Endodermal cell (in vitro differentiated cells): ENCODE measurements at regions not wholly inside any gene's neighbourhood (a gene's known extent, or its start where the extent isn't known, plus 50 kb on each side); places are given as distances from the start of the nearest gene placed in this dataset.

ENCODE experiments used
- DNase-seq: peaks from one replicate; pipeline ENCODE4 v3.0.0-alpha.2; 2017
- H3K27ac ChIP-seq: 2 replicates; pipeline ENCODE4 v1.5.1; 2013; ENCODE audit warnings: mild to moderate bottlenecking, low read depth, low read length, moderate library complexity
- H3K27me3 ChIP-seq: 2 replicates; pipeline ENCODE4 v1.6.1; 2013; ENCODE audit warnings: mild to moderate bottlenecking, low read length, moderate library complexity; ENCODE audit not compliant: insufficient read depth, control insufficient read depth, poor library complexity, severe bottlenecking
- H3K36me3 ChIP-seq: 2 replicates; pipeline ENCODE4 v1.7.0; 2013; ENCODE audit warnings: mild to moderate bottlenecking, low read length, moderate library complexity; ENCODE audit not compliant: control insufficient read depth, insufficient read depth
- H3K4me1 ChIP-seq: one replicate; pipeline ENCODE4 v1.7.0; 2013; ENCODE audit warnings: low read length; ENCODE audit not compliant: control insufficient read depth, insufficient read depth
- H3K4me3 ChIP-seq: 2 replicates; pipeline ENCODE4 v1.5.1; 2013; ENCODE audit warnings: mild to moderate bottlenecking, low read length, moderate library complexity
- H3K9ac ChIP-seq: 2 replicates; pipeline ENCODE4 v1.6.1; 2013; ENCODE audit warnings: mild to moderate bottlenecking, low read length, moderate library complexity; ENCODE audit not compliant: poor library complexity, severe bottlenecking; ENCODE audit errors: extremely low read depth
- H3K9me3 ChIP-seq: 2 replicates; pipeline ENCODE4 v1.6.1; 2013; ENCODE audit warnings: mild to moderate bottlenecking, low read length, moderate library complexity; ENCODE audit not compliant: control insufficient read depth
- H3K27ac Mint-ChIP-seq: 2 replicates; pipeline ENCODE4 v1.8.0; 2020; ENCODE audit warnings: mixed read lengths
- H3K27me3 Mint-ChIP-seq: 2 replicates; pipeline ENCODE4 v1.8.0; 2021; ENCODE audit warnings: mild to moderate bottlenecking, mixed read lengths; ENCODE audit not compliant: insufficient read depth
- H3K36me3 Mint-ChIP-seq: 2 replicates; pipeline ENCODE4 v1.8.0; 2020; ENCODE audit warnings: low read depth, mixed read lengths
- H3K4me1 Mint-ChIP-seq: 2 replicates; pipeline ENCODE4 v1.8.0; 2020; ENCODE audit warnings: mixed read lengths
- H3K4me3 Mint-ChIP-seq: 2 replicates; pipeline ENCODE4 v1.8.0; 2020; ENCODE audit warnings: mild to moderate bottlenecking, moderate library complexity, mixed read lengths
- H3K9me3 Mint-ChIP-seq: 2 replicates; pipeline ENCODE4 v1.8.0; 2020; ENCODE audit warnings: mild to moderate bottlenecking, mixed read lengths
- WGBS, 2 experiments: methylation state at CpG; one replicate each; pipeline versions ENCODE4 v1.1.5 to v1.1.7; 2013; ENCODE audit warnings: missing lambda C conversion rate in 2 of 2, mixed read lengths in 1 of 2; ENCODE audit not compliant: insufficient coverage in 1 of 2, insufficient read length in 1 of 2; 5-methylcytosine and 5-hydroxymethylcytosine counted together
- TF ChIP-seq, protein P1 (sequence below): fragments of 200-600 bp; sonication (generic); conservative IDR thresholded peaks from 2 replicates; pipeline ENCODE4 v1.5.0; 2021; ENCODE audit warnings: antibody characterized with exemption, mild to moderate bottlenecking

DNA sequence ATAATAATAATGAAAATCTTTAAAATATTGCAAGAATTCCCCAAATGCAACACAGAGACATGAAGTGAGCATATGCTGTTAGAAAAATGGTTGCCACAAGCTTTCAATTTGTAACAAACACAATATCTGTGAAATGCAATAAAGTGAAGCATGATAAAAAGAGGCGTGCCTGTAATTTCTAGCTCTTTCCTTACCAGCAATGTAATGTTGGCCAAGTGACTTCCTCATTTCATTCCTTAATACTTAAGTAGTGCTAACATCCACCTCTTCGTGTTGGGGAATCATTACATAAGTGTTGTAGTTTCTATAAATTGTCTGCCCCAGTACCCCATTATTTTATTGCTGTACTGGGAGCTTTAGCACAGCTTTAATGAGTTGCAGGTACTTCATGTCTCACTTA lies 1192.0 kb upstream of the CDH8 start:
- WGBS, 2 experiments, result 90 to 100% methylated on average over 1 to 2 of the region's 2 CpGs
- no peak overlapping the region for H3K27ac Mint-ChIP-seq
- H3K27ac ChIP-seq, result no peak overlapping the region
- no peak for DNase-seq
- no peak overlapping the region for H3K4me3 Mint-ChIP-seq
- H3K36me3 ChIP-seq, result no peaks in the 10 kb centered on the region
- H3K4me1 ChIP-seq, result no peaks in the 10 kb centered on the region
- H3K36me3 Mint-ChIP-seq, result no peaks in the 10 kb centered on the region
- H3K9me3 Mint-ChIP-seq, result no peaks in the 10 kb centered on the region
- H3K9ac ChIP-seq, result no peak overlapping the region
- TF ChIP-seq, protein P1, sequence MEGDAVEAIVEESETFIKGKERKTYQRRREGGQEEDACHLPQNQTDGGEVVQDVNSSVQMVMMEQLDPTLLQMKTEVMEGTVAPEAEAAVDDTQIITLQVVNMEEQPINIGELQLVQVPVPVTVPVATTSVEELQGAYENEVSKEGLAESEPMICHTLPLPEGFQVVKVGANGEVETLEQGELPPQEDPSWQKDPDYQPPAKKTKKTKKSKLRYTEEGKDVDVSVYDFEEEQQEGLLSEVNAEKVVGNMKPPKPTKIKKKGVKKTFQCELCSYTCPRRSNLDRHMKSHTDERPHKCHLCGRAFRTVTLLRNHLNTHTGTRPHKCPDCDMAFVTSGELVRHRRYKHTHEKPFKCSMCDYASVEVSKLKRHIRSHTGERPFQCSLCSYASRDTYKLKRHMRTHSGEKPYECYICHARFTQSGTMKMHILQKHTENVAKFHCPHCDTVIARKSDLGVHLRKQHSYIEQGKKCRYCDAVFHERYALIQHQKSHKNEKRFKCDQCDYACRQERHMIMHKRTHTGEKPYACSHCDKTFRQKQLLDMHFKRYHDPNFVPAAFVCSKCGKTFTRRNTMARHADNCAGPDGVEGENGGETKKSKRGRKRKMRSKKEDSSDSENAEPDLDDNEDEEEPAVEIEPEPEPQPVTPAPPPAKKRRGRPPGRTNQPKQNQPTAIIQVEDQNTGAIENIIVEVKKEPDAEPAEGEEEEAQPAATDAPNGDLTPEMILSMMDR, result no peak
- H3K27me3 Mint-ChIP-seq, result no peaks in the 10 kb centered on the region
- H3K9me3 ChIP-seq, result no peaks in the 10 kb centered on the region
- peaks cover 7% of the 10 kb centered on the region for H3K4me1 Mint-ChIP-seq
- H3K4me3 ChIP-seq, result no peak overlapping the region
- no peaks in the 10 kb centered on the region for H3K27me3 ChIP-seq

DNA sequence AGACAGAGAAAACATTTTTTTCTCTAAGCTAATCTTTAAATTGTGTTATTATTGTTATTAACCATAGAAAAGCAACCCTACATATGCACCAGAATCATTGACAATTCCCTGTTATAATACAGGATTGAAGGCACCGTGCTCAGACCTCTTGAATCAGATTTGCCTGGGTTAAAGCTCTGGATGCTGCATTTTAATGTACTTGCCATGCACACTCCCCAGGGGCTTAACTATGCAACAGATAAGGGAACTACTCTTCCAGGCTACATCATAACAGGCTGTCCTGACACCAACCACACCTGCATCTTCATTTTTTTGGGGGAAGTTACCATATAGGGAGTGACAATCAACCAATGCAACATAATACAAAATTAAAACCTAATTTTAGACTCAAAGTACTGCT lies 1187.6 kb upstream of the CDH8 start:
- no peaks in the 10 kb centered on the region for H3K27me3 ChIP-seq
- H3K4me1 Mint-ChIP-seq, result peaks cover 5% of the 10 kb centered on the region
- H3K27ac ChIP-seq, result no peak overlapping the region
- no peaks in the 10 kb centered on the region for H3K9me3 ChIP-seq
- no peak overlapping the region for H3K4me3 ChIP-seq
- 80 to 100% methylated on average over 1 of the region's 1 CpG for WGBS, 2 experiments
- no peaks in the 10 kb centered on the region for H3K36me3 Mint-ChIP-seq
- no peaks in the 10 kb centered on the region for H3K36me3 ChIP-seq
- no peaks in the 10 kb centered on the region for H3K9me3 Mint-ChIP-seq
- H3K27ac Mint-ChIP-seq, result no peak overlapping the region
- H3K4me3 Mint-ChIP-seq, result no peak overlapping the region
- H3K27me3 Mint-ChIP-seq, result no peaks in the 10 kb centered on the region
- no peak overlapping the region for H3K9ac ChIP-seq
- H3K4me1 ChIP-seq, result no peaks in the 10 kb centered on the region
- DNase-seq, result no peak
- TF ChIP-seq, protein P1, result no peak

DNA sequence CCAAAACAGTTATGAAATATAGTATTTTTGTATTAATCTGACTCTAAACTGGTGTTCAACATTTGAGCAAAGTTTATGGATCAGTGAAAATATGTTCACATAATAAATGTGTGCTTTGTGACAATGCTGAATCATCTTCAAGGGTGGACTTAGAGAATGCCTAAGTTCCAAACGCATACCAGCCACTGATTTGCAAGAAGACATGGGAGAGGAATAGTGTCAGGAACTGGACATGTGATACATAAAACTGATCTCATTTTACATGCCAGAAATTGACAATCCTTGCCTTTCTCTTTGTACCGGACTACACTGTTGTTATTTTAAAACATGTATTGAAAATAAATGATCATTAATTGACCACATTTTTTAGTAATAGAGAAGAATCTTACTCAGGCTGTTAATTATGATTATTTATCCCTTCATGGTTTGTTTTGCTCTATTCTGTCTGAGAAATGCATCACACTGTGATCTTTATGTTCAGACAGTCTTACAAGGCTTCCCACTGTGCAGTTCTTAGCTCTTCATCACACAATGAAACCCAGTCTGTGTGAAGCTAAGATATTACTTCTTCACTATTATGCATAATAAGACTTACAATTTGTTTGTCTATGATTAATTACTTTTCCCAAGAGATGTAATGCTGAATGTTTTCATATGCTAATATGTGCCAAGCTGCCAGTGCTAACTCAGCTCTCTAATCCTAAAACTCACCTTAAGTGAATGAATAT lies 1180.6 kb upstream of the CDH8 start:
- WGBS, 2 experiments, result 63 to 85% methylated on average over 1 of the region's 2 CpGs
- TF ChIP-seq, protein P1, result no peak
- H3K4me1 Mint-ChIP-seq, result peaks cover 14% of the 10 kb centered on the region
- no peak overlapping the region for H3K27ac Mint-ChIP-seq
- Histone ChIP-seq H3K4me3 (peak overlapping the region; percentile 36), H3K9ac (no peak overlapping the region), H3K36me3 (no peaks in the 10 kb centered on the region), H3K9me3 (no peaks in the 10 kb centered on the region), H3K27ac (peak overlapping the region; percentile 62), H3K4me1 (peaks cover 10% of the 10 kb centered on the region), H3K27me3 (no peaks in the 10 kb centered on the region)
- H3K4me3 Mint-ChIP-seq, result no peak overlapping the region
- DNase-seq, result no peak
- H3K36me3 Mint-ChIP-seq, result no peaks in the 10 kb centered on the region
- no peaks in the 10 kb centered on the region for H3K27me3 Mint-ChIP-seq
- H3K9me3 Mint-ChIP-seq, result no peaks in the 10 kb centered on the region
